ENCODE measurements at regions not wholly inside any gene's neighbourhood (a gene's known extent, or its start where the extent isn't known, plus 50 kb on each side); places are given as distances from the start of the nearest gene placed in this dataset.

- Histone ChIP-seq H3K27ac (no peak overlapping the region), H3K4me1 (peaks cover 0 to 10% (median 0%) of the 10 kb centered on the region in 3 donors), H3K4me3 (no peak overlapping the region), H3K36me3 (no peaks in the 10 kb centered on the region), H3K27me3 (no peaks in the 10 kb centered on the region), H3K9me3 (no peaks in the 10 kb centered on the region)
- intact Hi-C loops (cut with DNase I): no loop called here
- DNase-seq: no peak
- 28 to 30% methylated on average over 2 of the region's 2 CpGs for WGBS, 2 donors
- TF ChIP-seq POLR2A (IDR thresholded peaks at IDR 0.05) (no peak), CTCF (IDR thresholded peaks at IDR 0.05) (no peak)
Observed at GRCh38 chr11:92329137-92329536, 104.5 kb downstream of the FAT3 start.

- H3K27me3 ChIP-seq: no peaks in the 10 kb centered on the region
- no peak for TF ChIP-seq POLR2A (IDR thresholded peaks at IDR 0.05)
- no peak for TF ChIP-seq CTCF (IDR thresholded peaks at IDR 0.05)
- DNase-seq: no peak
- no peaks in the 10 kb centered on the region for H3K36me3 ChIP-seq
- no peak overlapping the region for H3K4me3 ChIP-seq
- no peak overlapping the region for H3K27ac ChIP-seq
- WGBS, 2 donors: 12 to 15% methylated on average over 2 of the region's 2 CpGs
- intact Hi-C loops (cut with DNase I): no loop called here
- no peaks in the 10 kb centered on the region for H3K9me3 ChIP-seq
- H3K4me1 ChIP-seq: peaks cover 0 to 10% (median 0%) of the 10 kb centered on the region in 3 donors
Observed at GRCh38 chr11:92329646-92330045, 105.0 kb downstream of the FAT3 start.

- H3K36me3 ChIP-seq: no peaks in the 10 kb centered on the region
- H3K9me3 ChIP-seq: no peaks in the 10 kb centered on the region
- WGBS, 2 donors: 53 to 55% methylated on average over 2 of the region's 2 CpGs
- no peaks in the 10 kb centered on the region for H3K27me3 ChIP-seq
- no peak for TF ChIP-seq CTCF (IDR thresholded peaks at IDR 0.05)
- intact Hi-C loops (cut with DNase I): no loop called here
- DNase-seq: no peak
- no peak overlapping the region for H3K27ac ChIP-seq
- no peak overlapping the region for H3K4me3 ChIP-seq
- H3K4me1 ChIP-seq: peaks cover 0 to 10% (median 0%) of the 10 kb centered on the region in 3 donors
Observed at GRCh38 chr11:92330114-92330513, 105.5 kb downstream of the FAT3 start.

- Histone ChIP-seq H3K27me3 (no peaks in the 10 kb centered on the region), H3K4me1 (peaks cover 0 to 10% (median 0%) of the 10 kb centered on the region in 3 donors), H3K36me3 (no peaks in the 10 kb centered on the region), H3K27ac (no peak overlapping the region), H3K9me3 (no peaks in the 10 kb centered on the region), H3K4me3 (no peak overlapping the region)
- intact Hi-C loops (cut with DNase I): no loop called here
- WGBS, 2 donors: 57 to 79% methylated on average over 1 of the region's 1 CpG
- TF ChIP-seq POLR2A (IDR thresholded peaks at IDR 0.05) (no peak), CTCF (IDR thresholded peaks at IDR 0.05) (no peak)
- no peak for DNase-seq
Observed at GRCh38 chr11:92332986-92333385, 108.4 kb downstream of the FAT3 start.

- TF ChIP-seq POLR2A (IDR thresholded peaks at IDR 0.05): no peak
- peak in 1 of 6 experiments; percentile 25 for TF ChIP-seq CTCF (IDR thresholded peaks at IDR 0.05)
Observed at GRCh38 chr11:92340839-92341238, 116.2 kb downstream of the FAT3 start.

More at GRCh38 chr11:92340839-92341238, 116.2 kb downstream of the FAT3 start:
- Histone ChIP-seq H3K36me3 (no peaks in the 10 kb centered on the region), H3K27me3 (no peaks in the 10 kb centered on the region), H3K9me3 (no peaks in the 10 kb centered on the region), H3K4me1 (no peaks in the 10 kb centered on the region), H3K4me3 (no peak overlapping the region), H3K27ac (no peak overlapping the region)
- WGBS, 2 donors: 84 to 90% methylated on average over 6 of the region's 6 CpGs
- no peak for DNase-seq
- intact Hi-C loops (cut with DNase I): no loop called here

All from esophagus squamous epithelium (tissue), 5 donors.